Stimulated activated CD4-positive, alpha-beta T cell treated with anti-CD3 and anti-CD28 coated beads, Interleukin-1b, Interleukin-23, amount 100 ng/mL, for 24 hours (primary cell): ENCODE measurements at regions not wholly inside any gene's neighbourhood (a gene's known extent, or its start where the extent isn't known, plus 50 kb on each side); places are given as distances from the start of the nearest gene placed in this dataset.
"Not testable (repeated sequence)": the region's sequence is repeated elsewhere in the genome, so short reads cannot be mapped to it uniquely, and the experiment has no call there.

Source experiments
- DNase-seq, 4 experiments: peaks; one replicate each; pipeline ENCODE4 v3.0.0-alpha.2; 2020; ENCODE audit warnings: low read depth in 4 of 4, low spot score in 1 of 4

DNA sequence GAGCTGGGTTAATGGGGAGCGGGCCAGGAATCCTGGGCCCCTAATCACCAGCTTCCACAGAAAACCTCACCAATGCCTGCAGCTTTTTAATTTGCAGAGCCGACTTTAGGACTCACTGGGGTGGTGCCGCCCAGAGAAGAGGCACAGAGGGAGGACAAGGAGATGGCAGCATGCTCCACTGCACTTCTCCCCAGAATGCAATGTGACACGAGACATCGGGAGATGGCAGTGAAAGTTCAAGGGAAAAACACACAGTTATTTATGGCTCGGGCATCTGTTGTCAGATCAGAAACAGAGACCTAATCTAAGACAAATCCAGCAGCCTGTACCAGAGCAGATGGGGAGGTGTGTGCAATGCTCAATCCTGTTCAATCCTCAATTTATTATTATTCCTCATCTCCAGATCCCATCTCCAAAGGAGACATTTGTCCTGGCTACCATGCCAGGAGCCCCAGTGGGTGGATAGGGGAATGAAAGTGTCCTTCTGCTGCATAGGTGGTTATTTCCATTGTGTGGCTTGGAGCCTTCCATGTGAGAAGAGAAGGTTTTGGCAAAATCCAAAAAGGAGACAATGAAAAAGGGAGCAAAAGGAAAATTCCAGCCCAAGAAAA is 250.0 kb downstream of the NXPE2 start:
- DNase-seq: no peak

DNA sequence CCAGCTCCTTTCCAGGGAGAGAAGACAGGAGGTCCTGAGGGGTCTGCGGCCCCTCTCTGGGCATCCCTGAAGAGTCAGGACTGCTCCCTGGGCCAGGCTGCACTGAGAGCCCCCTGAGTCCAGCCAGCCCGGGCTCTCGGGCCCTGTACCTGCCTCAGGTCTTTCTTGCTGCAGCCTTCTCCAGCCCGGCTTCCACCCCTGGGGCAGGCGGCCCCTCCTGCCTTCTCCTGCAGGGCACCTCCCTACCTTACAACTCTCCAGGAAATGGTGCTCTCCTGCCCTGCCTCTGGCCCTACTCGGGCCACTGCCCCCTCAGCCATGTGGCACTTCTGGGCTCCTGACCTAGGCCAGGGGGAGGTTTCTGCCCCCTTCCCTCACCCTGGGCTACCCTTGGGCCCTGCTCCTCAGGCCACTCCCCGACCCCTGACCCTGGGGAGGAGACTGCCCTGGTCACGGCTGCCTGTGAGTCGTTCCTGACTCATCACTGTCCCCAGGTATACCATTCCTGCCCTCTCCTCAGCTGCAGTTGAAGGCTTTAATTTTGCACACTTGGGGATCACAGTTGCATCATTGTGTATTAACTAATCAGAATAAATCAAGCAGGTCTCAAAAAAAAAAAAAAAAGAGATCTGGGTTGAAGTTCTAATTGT is 251.1 kb downstream of the NXPE2 start:
- DNase-seq: no peak

DNA sequence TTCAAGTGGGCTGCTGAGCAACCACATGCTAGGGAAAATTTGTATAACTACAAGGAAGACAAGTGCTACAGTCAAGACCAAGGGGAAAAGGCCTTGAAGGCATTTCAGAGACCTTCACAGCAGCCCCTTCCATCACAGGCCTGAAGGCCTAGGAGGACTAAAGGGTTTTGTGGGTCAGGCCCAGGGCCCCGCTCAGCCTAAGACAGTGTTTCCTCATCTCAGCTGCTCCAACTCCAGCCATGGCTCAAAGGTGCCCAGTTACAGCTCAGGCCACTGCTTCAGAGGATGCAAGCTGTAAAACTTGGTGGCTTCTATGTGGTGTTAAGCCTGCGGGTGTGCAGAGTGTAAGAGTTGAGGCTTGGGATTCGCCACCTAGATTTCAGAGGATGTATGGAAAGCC is 260.5 kb downstream of the NXPE2 start:
- no peak for DNase-seq

DNA sequence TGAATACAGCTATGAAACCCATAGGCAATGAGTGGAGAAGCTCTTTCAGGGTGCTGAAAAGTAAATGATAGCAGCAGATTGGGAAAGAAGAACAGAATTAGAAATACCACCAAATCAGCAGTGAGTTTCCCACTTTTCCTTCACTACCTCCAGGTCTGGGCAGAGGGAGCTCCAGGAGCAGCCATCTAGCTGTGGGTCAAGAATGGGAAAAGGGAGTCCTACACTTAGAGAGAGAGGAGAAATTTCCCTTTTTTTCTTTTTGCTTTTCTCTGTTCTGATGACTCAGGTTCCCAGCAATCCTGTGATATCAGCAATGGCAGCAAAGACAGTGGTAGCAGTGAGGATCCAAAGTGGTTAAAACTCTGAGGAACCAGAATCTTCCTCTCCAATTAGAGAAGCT is 263.9 kb downstream of the NXPE2 start:
- DNase-seq: no peak

DNA sequence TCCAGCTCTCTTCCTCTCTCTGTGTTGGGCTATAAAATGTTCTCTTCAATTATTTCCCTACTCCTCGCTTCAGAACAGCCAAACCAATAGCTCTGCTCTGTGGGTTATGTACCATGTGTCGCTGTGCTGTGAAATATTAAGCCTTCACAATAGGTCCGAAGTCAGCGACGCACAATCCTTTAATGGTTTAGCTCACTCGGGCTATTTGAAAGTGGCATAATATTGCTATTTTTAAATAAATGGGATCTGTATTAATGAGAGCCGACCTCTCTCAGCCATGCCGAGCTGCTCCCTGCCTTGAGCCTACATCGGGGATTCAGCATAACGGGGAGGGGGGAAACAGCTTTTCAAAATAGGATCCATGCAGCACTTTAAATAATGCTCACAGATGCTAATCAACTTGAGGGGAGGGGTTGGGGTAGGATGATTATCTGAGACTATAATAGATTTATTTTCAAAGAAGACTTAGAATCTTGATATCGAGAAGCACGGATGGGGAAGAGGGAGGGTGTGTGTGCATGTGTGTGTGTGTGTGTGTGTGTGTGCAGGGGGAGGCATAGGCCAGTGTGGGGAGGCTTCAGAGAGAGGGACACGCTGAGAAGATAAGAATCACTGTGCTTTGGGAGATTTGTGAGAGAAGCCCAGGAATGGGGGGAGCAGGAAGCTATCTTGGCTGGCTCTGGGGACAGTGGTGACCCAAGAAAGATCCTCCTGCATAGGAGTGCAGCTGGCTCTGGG is 271.5 kb downstream of the NXPE2 start:
- DNase-seq: no peak

DNA sequence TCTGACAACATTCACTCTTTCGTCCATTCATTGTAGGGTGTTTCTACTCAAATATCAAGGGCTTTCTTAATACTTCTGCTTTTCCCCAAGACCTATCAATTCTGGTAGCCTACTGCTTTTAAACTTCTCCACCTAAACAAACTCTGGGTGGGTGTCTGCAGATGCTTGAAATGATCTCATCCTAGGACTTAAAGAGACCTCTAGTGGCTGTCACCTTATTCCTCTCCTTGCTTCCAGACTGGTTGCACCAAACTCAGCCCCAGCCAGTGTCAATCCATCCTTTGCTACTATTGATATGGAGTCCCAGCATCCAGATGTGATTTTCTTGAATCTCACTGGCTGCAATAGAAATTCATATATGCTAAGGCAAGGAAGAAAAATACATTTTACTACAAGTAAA is 274.7 kb downstream of the NXPE2 start:
- DNase-seq: no peak

DNA sequence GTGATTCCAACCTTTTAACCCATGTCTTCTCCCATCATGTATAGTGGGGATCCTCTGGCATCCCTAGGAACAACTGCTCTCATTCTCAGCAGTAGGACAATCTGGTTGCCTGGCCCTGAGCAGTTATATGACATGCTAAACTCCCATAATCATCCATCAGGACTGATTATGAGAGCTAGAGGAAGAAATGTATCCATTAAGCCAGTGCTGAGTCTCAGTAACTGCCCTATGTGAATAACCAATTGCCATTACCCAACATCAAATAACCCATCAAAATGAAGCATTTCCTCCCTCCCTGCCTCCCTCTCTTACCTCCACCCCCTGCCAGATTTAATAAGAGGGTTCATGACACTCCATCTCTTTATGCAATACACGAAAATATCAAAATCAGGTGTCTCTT is 277.6 kb downstream of the NXPE2 start:
- DNase-seq: no peak

DNA sequence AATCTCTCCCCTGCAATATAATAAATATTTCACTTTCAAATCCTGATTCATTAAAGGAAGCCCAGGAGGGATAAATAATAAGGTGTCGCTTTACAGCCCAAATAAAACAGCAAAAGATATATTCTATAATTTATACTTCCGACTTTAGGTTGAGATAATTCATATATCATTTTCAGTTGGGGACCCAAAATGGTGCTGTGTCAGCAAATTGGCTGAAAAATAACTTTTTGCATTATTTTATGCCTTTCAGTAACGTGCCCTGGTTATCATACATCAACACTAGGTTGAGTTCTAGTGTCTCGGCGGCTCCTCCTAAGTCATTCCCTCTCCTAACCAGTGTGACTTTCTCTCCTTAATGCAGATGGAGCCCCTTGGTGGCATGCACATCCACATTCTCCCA is 278.2 kb downstream of the NXPE2 start:
- DNase-seq: no peak

DNA sequence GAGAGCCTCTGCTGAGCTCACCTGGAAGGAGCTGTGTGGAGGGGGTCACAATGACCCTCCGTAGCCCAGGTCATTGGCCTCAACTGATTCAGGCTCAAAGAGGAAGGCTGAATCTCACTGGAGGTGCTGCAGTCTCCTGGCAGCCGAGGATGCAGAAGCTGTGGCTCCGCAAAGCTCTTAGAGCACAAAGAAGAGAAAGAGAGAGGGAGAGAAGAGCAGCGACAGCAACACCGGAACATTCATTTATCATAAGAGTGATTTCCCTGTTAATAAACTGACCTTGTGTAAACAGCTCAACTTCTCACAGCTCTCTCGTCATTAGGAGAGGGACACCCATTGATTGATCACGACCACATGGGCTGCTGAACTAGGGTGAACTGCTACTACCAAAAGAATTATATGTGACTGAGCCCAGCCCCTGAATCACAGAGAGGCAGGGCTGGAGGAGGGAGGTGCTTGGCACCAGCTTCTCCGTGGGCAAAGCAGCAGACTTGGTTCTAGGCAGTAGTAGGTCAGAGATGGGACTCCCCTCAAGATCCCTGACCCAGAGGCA is 281.7 kb downstream of the NXPE2 start:
- no peak for DNase-seq

DNA sequence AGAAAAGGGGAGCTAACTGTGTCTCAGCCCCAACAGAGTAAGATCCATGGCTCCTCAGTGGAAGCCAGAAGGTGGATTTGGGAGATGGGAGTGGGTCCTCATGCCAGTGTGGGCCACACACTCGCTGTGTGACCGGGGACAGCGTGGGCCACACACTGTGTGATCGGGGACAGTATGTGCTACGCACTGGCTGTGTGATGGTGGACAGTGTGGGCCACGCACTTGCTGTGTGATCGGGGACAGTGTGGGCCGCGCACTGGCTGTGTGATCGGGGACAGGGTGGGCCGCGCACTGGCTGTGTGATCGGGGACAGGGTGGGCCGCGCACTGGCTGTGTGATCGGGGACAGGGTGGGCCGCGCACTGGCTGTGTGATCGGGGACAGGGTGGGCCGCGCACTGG is 282.5 kb downstream of the NXPE2 start:
- DNase-seq: not testable (repeated sequence)

DNA sequence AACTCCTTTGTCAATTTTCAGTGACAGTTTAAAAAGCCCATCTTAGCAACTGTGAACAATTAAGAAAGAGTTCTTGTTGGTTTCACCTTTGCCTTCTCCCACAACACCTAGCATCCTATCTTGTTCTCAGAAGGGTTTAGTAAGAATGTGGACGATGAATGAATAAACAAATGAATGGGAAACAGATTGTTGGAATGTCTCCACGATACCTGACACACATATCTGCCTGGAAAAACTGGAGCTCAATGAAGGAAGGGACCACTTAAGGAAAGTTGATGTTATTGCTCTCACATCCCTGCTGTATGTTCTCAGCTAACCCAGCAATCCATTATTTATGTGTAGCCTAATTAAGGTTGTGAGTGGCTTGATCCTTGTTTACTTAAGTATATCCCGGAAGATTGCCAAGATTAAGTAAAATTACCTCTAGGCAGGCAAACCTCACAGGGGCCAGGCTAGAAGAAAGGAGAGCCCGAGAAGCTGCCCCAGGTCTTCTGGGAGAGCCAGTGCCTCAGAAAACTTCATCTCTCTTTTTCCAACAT is 286.4 kb downstream of the NXPE2 start:
- DNase-seq: no peak

DNA sequence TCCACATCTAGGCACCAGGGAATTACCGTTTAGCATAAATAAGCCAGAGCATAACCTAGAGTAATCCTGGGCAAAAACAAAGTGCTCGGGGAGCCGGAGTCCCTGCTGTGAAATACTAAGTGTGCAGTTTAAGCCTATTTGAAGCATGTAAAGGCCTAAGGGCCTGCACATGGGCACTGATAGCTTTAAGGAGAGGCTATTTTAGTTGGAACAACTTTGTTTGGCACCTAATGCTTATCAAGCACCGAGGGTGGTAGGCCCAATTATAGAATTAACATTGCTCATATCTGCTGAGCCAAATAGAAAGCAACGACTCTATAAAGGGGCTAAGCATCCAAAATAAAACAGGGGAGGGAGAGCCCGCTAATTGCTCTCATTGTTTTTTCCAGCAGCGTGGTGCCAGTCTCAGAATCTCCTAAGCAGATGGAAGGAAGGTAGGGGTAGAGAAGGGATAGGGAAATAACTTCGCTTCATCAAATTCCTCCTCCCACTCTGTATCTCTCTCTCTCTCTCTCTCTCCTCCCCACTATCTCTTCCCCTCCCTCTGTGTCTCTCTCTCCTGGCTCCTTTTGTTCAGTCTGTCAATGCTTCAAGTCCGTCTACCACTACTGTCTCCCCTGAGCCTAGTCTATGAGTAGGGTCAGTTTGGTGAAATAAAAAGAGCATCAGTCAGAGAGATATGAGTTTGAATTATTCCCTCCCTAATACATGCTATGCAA is 292.8 kb downstream of the NXPE2 start:
- no peak for DNase-seq

DNA sequence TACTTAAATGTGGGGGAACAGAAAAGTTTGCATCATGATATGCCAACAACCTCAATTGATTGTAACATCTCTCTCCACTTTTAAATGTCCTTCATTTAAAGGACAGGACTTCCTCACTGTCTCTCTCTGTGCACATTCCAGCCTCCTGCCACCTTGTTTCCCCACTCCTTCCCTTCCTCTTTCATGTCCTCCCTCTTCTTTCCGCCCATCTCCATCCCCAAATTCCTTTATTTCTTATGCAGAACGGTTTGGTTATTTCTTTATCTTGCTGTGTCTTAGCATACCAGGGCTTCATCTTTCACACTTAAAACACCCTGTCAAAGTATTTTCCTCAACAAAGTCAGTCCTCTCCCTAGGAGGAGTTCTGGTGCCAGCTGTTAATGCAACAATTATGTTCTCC is 293.8 kb downstream of the NXPE2 start:
- DNase-seq: no peak

DNA sequence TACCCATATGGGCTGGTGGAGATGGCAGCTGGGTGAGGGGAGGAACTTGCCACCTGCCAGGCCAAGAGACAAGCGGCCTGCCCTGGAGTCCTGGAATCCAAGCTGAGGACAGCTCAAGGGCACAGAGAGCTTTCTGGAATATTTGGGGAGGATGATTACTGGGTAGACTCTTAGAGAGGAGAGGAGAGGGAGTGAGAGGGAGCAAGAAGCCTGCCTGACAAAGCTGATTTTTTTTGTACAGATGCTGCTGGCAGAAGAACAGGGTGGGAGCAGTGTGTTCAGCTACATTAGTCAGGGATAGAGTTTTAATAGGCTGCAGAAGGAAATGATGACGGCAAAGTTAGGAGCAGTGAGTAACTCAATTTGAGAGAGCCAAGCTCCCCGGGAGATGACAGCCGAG is 299.3 kb downstream of the NXPE2 start:
- no peak for DNase-seq

DNA sequence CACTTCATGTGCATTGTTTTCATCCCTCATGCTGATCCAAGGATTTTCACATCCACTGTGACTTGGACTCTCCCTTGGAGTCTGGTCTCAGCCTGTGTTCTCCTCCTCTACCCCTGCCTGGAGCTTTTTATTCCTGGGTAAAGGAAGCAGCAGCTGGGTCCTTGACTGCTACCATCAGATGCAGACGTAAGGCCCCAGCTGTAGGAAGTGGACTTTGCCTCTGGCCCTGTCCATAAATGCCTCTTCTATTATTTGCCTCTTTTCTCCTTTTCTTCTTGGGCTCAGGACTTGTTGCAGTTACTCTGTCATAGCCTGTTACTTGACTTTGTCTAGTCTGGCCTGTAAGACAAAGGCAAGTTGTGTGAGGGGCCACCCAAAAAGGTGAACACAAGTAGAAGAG is 303.8 kb downstream of the NXPE2 start:
- no peak for DNase-seq

DNA sequence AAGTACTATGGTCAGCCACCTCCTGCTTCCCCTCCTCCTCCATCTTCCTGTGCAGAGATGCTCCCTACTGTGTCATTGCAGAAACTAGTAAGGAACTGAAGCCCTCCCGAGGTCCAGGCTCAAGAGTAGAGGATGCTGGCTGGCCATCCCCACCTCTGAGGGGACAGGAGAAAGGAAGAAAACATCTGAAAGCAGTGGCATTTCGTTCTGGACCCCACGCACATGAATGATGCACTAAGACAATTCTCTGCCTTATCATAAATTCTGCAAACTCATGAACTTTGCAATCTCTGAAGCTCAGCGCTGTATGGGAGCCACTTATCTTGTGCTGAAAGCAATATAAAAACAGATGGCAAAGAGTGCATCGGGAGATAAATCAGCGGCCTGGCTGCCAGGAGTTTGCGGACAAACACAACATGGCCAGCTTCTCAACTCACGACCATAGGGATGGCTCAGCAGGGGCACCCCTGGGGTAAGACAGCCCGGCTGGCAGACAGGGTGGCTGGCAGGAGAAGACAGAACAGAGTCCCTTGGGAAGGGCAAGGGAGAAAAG is 306.4 kb downstream of the NXPE2 start:
- DNase-seq: no peak

DNA sequence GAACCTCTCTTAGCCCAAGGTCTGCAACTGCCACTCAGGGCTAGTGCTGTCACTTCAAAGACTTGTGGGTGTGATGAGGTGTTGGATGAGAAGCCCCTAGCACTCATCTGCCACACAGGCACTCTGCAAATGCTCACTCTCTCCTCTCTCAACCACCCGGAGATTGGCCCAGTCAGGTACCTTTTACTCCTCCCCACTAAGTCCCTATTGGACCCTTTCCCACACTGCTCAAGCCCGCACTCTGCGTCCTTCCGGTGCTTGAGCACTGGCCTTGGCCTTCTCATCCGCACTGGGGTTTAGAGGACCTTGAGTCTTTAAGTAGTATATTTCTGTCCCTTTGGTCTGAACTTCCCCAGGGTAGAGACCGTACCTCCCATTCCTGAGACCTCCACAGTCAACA is 308.0 kb downstream of the NXPE2 start:
- no peak for DNase-seq

DNA sequence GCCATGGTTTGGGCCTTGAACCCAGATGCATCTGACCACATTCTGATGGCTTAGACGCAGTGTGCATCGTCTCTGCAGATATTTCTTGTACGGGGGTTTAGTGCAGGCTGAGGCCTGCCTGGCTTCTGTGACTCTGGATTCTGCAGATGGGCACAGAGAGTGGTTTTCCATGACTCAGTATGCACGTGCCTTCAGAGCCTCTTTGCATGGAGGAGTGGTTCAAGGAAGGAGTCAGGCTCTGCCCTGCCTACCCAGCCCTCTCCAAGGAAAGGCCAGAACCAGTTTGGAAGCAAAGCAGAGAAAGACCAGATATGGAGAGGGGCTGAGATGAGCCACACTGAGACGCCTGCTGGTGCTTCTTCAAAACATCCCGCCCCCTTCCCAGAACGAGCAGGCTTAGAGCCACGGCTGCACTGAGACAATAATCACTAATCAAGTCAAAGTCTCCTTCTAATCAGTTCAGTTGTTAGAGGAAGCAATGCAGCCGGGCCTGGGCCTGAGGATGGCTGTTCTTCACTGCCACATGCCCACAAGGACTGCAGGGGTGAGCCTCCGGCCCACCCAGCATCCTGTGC is 308.9 kb downstream of the NXPE2 start:
- DNase-seq: no peak

DNA sequence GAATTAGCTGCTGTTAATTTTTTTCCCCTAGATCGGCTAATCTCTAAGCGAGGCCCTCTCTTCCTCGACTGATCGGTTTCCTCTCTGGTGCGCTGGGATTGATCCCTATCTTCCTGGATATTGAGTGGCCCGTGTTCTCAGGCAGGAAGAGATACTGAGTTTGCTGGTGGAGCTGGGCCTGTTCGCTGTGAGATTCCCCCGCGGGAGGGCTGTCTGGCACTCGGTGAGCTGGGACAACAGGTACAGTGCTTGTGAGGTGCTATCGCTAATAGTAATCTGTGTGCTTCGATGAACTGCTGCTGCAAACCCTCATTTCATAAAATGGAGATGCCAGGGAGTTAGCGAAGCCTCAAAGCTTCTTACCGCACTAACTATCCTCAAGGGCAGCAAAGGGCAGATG is 310.3 kb downstream of the NXPE2 start:
- no peak for DNase-seq

DNA sequence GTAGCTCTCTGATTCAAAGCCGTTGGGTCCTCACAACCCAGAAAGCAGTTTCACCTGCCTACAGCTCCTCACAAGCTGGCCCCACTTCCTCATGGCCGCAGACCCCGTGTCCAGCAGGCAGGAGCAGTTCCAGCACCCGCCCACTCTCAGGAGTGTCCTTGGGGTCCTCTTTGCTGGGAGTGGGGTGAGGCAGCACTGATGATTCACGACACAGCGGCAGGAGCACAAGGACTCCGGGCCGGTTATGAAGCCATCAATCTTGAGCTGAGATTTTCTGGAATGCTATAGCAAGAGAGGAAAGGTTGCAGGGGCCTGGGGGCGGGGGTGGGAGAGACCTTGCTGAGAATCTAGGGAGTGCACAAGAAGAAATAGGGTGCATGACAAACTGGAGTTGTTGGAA is 311.2 kb downstream of the NXPE2 start:
- DNase-seq: no peak

DNA sequence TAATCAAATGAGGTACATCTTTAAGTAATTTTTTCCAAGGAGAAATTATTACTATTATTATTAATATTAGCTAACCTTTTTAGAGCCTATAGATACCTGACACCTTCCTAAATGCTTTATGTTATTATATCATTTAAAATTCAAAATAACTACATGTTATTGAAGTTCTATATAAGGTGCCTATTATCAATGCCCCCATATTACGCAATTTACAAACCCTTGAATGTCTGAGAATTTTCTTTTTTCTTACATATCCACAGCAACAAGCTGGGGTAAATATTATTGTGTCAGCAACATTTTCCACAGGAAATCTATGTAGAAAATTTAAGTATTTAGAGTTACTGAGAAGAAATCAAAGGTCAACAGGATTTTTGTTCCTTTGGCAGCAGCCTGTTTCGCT is 327.3 kb downstream of the NXPE2 start:
- no peak for DNase-seq
